KMS-11 (cell line): ENCODE measurements at regions not wholly inside any gene's neighbourhood (a gene's known extent, or its start where the extent isn't known, plus 50 kb on each side); places are given as distances from the start of the nearest gene placed in this dataset.

Experiments
- H2AFZ ChIP-seq: fragments of 200-600 bp; sonication (generic); 2 replicates; pipeline ENCODE4 v1.6.1; 2016; ENCODE audit warnings: antibody characterized with exemption, mixed run types, low read depth
- H3K27ac ChIP-seq: fragments of 200-600 bp; sonication (generic); 2 replicates; pipeline ENCODE4 v1.6.1; 2016; ENCODE audit warnings: mild to moderate bottlenecking, mixed run types
- H3K27me3 ChIP-seq: fragments of 200-600 bp; sonication (generic); 2 replicates; pipeline ENCODE4 v1.6.1; 2017; ENCODE audit warnings: mild to moderate bottlenecking, low read depth, mixed run types, moderate library complexity; ENCODE audit not compliant: insufficient read depth
- H3K36me3 ChIP-seq: fragments of 200-600 bp; sonication (generic); 2 replicates; pipeline ENCODE4 v1.6.1; 2017; ENCODE audit warnings: mild to moderate bottlenecking, mixed run types; ENCODE audit not compliant: insufficient read depth
- H3K4me1 ChIP-seq: fragments of 200-600 bp; sonication (generic); 2 replicates; pipeline ENCODE4 v1.6.1; 2016; ENCODE audit warnings: mild to moderate bottlenecking, low read depth, mixed run types; ENCODE audit not compliant: poor library complexity, severe bottlenecking
- H3K4me2 ChIP-seq: fragments of 200-600 bp; sonication (generic); 2 replicates; pipeline ENCODE4 v1.7.0; 2016; ENCODE audit warnings: mild to moderate bottlenecking, mixed run types
- H3K4me3 ChIP-seq: fragments of 200-600 bp; sonication (generic); IDR thresholded peaks from 2 replicates; pipeline ENCODE4 v1.6.1; 2017; ENCODE audit warnings: low read depth, low read length, mixed read lengths; ENCODE audit not compliant: insufficient read depth
- H3K79me2 ChIP-seq: fragments of 200-600 bp; sonication (generic); 2 replicates; pipeline ENCODE4 v1.6.1; 2016; ENCODE audit warnings: low read depth, mixed run types; ENCODE audit not compliant: insufficient read depth
- H3K9ac ChIP-seq: fragments of 200-600 bp; sonication (generic); 2 replicates; pipeline ENCODE4 v1.6.1; 2016; ENCODE audit warnings: mild to moderate bottlenecking, mixed run types
- H4K20me1 ChIP-seq: fragments of 200-600 bp; sonication (generic); 2 replicates; pipeline ENCODE4 v1.6.1; 2016; ENCODE audit warnings: mild to moderate bottlenecking, mixed run types; ENCODE audit not compliant: insufficient read depth
- TF ChIP-seq, protein P1 (sequence below): fragments of 200-600 bp; sonication (generic); conservative IDR thresholded peaks from 2 replicates; pipeline ENCODE4 v1.6.1; 2017; ENCODE audit warnings: low read depth, mild to moderate bottlenecking, antibody characterized with exemption, low read length, moderate library complexity, mixed read lengths

GRCh38 chr22:25388866-25389540 is 169.6 kb downstream of the CRYBB2 start:
- H3K4me1 ChIP-seq: peaks cover 6% of the 10 kb centered on the region
- H3K27me3 ChIP-seq: no peaks in the 10 kb centered on the region
- H3K4me2 ChIP-seq: no peak overlapping the region
- no peaks in the 10 kb centered on the region for H3K36me3 ChIP-seq
- no peaks in the 10 kb centered on the region for H3K79me2 ChIP-seq
- H2AFZ ChIP-seq: no peak overlapping the region
- TF ChIP-seq, protein P1, sequence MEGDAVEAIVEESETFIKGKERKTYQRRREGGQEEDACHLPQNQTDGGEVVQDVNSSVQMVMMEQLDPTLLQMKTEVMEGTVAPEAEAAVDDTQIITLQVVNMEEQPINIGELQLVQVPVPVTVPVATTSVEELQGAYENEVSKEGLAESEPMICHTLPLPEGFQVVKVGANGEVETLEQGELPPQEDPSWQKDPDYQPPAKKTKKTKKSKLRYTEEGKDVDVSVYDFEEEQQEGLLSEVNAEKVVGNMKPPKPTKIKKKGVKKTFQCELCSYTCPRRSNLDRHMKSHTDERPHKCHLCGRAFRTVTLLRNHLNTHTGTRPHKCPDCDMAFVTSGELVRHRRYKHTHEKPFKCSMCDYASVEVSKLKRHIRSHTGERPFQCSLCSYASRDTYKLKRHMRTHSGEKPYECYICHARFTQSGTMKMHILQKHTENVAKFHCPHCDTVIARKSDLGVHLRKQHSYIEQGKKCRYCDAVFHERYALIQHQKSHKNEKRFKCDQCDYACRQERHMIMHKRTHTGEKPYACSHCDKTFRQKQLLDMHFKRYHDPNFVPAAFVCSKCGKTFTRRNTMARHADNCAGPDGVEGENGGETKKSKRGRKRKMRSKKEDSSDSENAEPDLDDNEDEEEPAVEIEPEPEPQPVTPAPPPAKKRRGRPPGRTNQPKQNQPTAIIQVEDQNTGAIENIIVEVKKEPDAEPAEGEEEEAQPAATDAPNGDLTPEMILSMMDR: no peak
- H3K9ac ChIP-seq: no peak overlapping the region
- H3K27ac ChIP-seq: no peak overlapping the region
- H3K4me3 ChIP-seq: no peak overlapping the region
- no peaks in the 10 kb centered on the region for H4K20me1 ChIP-seq

DNA sequence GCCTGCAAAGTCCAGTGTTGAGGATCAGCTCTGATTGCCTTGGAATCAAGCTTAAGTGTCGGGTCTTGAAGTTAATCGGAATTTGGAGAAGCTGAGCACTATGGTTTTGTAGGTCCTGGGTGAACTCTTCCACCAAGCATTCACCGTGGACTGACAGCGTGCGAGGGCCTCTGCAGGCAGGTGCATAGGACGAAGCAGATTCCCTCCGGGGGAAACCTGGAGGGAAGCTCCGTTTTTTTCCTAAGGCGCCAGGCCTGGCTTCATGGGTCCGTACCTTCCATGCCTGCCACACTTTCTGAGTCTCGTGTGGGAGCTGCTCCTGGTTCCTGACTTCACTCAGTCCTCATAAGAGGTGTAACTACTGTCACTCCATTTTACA is 170.1 kb downstream of the CRYBB2 start:
- Histone ChIP-seq H2AFZ (no peak overlapping the region), H3K4me3 (no peak overlapping the region), H4K20me1 (no peaks in the 10 kb centered on the region), H3K36me3 (no peaks in the 10 kb centered on the region), H3K9ac (no peak overlapping the region), H3K4me1 (peaks cover 6% of the 10 kb centered on the region), H3K27me3 (no peaks in the 10 kb centered on the region), H3K79me2 (no peaks in the 10 kb centered on the region), H3K27ac (no peak overlapping the region), H3K4me2 (no peak overlapping the region)
- TF ChIP-seq, protein P1: no peak

DNA sequence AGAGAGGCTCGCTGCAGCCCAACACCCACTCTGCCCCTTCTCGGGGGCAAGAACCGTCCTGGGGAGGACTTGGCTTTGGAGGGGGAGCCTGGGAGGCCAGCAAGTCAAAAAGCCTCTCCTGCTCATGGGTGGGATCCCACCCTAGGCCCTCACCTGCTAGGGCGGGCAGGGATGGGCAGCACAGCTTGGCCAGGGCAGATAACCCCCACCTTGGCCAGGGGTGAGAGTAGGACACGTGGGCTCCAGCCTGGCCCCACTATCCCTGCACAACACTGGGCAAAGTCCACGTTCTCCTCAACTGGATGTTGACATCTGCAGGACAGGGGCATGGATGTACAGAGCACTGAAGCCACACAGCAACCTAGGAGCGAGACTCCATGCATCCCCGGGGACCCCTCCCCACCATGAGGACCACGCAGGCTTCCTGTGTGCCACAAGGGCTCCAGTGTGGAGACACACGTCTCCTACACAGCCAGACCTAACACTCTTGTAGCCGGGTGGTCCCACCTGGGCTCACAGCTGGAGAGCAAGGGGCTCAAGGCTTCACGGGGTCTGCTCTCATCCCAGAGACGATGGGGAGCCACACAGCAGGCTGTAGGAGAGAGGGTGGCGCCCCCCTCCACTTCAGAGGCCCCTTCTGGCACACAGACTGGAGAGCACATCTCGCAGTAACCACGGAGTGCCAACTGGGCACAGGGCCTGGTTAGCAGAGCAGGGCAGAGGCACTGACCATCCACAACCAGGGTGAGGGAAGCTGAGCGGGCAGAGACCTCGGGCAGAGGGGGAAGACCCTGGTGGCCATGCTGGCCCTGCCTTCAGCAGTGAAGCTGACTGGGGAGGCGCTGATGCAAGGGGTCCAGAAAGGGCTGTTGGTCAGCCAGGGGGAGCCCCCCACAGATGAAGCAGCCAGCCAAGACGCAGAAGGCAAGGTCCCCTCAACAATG is 171.1 kb downstream of the CRYBB2 start:
- H4K20me1 ChIP-seq: no peaks in the 10 kb centered on the region
- H3K4me1 ChIP-seq: peaks cover 7% of the 10 kb centered on the region
- no peak overlapping the region for H2AFZ ChIP-seq
- no peak overlapping the region for H3K27ac ChIP-seq
- no peaks in the 10 kb centered on the region for H3K27me3 ChIP-seq
- H3K4me3 ChIP-seq: no peak overlapping the region
- no peak overlapping the region for H3K4me2 ChIP-seq
- H3K9ac ChIP-seq: no peak overlapping the region
- no peaks in the 10 kb centered on the region for H3K36me3 ChIP-seq
- no peaks in the 10 kb centered on the region for H3K79me2 ChIP-seq
- TF ChIP-seq, protein P1: no peak

DNA sequence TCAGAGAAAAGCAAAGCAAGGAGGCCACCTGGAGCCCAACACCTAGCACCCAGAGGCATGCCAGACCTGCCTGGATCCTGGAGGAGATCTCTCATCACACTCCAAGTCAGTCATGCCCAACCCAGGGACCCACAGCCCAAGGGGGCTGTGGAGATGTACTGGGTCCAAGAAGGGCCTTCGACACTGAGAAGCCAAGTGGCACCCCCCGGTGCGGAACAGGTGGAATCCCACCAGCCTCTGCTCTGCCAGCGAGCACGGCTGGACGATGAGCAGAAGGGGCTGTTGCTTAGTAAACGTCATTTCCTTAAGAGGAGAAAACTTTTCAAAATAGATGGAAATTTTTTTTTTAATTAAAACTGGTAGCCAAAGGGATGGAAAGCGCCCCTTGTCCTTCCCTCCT is 171.9 kb upstream of the GRK3 start:
- H3K9ac ChIP-seq: no peak overlapping the region
- no peak overlapping the region for H3K4me2 ChIP-seq
- peaks cover 21% of the 10 kb centered on the region for H3K4me1 ChIP-seq
- no peak overlapping the region for H3K4me3 ChIP-seq
- no peak overlapping the region for H2AFZ ChIP-seq
- no peak overlapping the region for H3K27ac ChIP-seq
- TF ChIP-seq, protein P1: no peak
- no peaks in the 10 kb centered on the region for H3K27me3 ChIP-seq
- H3K36me3 ChIP-seq: no peaks in the 10 kb centered on the region
- H4K20me1 ChIP-seq: no peaks in the 10 kb centered on the region
- H3K79me2 ChIP-seq: no peaks in the 10 kb centered on the region; the same call in 1 of the 2 replicates
